Colonic mucosa (tissue), 4 donors: ENCODE measurements at regions not wholly inside any gene's neighbourhood (a gene's known extent, or its start where the extent isn't known, plus 50 kb on each side); places are given as distances from the start of the nearest gene placed in this dataset.

Experiments
- DNase-seq: peaks from one replicate; pipeline ENCODE4 v3.0.0-alpha.2; 2020
- H3K27ac ChIP-seq: fragments of 200-600 bp; one replicate; pipeline ENCODE4 v1.8.0; 2021
- H3K27me3 ChIP-seq: fragments of 200-600 bp; one replicate; pipeline ENCODE4 v1.8.0; 2021
- H3K36me3 ChIP-seq: fragments of 200-600 bp; one replicate; pipeline ENCODE4 v1.8.0; 2021
- H3K4me1 ChIP-seq: fragments of 200-600 bp; one replicate; pipeline ENCODE4 v1.8.0; 2021; ENCODE audit warnings: mild to moderate bottlenecking
- H3K4me3 ChIP-seq: fragments of 200-600 bp; one replicate; pipeline ENCODE4 v1.8.0; 2021
- H3K9ac ChIP-seq, 2 donors: one replicate each; pipeline ENCODE4 v1.7.0; 2013; ENCODE audit warnings: control low read depth in 2 of 2, low read depth in 2 of 2, low read length in 2 of 2
- H3K9me3 ChIP-seq: fragments of 200-600 bp; one replicate; pipeline ENCODE4 v1.8.0; 2021
- intact Hi-C: fragments of 100-400 bp; cut with DNase I; formaldehyde crosslinking; loops from one replicate; pipeline ENCODE4 v1.14.1; 2022
- TF ChIP-seq, protein P1 (sequence below): fragments of 200-600 bp; IDR thresholded peaks from one replicate; pipeline ENCODE4 v1.8.0; 2022; ENCODE audit warnings: antibody characterized with exemption, mild to moderate bottlenecking
- donor health status: healthy.
- donor health status: DM: no; HTN: no; CAD: no.
- donor health status: DM: no; HTN: no; CAD: no.

DNA sequence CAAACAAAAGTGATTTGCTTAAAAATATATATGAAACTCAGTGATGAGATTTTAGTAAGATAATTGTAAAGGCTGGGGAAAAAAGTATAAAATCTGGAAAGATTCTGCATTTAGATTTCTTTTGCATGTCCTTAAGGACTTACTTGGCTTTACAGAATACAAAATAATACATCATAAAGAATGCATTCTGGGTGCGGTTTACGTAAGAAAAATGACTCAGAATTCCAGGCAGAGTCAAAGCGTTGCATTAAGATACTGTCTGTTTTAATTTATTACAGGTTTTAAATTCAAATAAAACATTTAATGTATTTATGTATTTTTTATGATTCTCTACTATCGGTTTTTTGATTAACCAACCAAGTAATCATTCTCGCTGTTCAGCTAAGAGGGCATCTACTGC lies 178.0 kb downstream of the SH3BP4 start:
- Histone ChIP-seq H3K27ac (no peak overlapping the region), H3K36me3 (no peaks in the 10 kb centered on the region), H3K9me3 (no peaks in the 10 kb centered on the region), H3K9ac (no peak overlapping the region), H3K4me3 (no peak overlapping the region), H3K4me1 (no peaks in the 10 kb centered on the region), H3K27me3 (no peaks in the 10 kb centered on the region)
- TF ChIP-seq, protein P1, sequence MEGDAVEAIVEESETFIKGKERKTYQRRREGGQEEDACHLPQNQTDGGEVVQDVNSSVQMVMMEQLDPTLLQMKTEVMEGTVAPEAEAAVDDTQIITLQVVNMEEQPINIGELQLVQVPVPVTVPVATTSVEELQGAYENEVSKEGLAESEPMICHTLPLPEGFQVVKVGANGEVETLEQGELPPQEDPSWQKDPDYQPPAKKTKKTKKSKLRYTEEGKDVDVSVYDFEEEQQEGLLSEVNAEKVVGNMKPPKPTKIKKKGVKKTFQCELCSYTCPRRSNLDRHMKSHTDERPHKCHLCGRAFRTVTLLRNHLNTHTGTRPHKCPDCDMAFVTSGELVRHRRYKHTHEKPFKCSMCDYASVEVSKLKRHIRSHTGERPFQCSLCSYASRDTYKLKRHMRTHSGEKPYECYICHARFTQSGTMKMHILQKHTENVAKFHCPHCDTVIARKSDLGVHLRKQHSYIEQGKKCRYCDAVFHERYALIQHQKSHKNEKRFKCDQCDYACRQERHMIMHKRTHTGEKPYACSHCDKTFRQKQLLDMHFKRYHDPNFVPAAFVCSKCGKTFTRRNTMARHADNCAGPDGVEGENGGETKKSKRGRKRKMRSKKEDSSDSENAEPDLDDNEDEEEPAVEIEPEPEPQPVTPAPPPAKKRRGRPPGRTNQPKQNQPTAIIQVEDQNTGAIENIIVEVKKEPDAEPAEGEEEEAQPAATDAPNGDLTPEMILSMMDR = no peak
- DNase-seq = no peak
- intact Hi-C loops = loop anchor here (10.0 kb wide), 1 partner anchor 365 kb away; the partner anchor contains the start of gene AGAP1

DNA sequence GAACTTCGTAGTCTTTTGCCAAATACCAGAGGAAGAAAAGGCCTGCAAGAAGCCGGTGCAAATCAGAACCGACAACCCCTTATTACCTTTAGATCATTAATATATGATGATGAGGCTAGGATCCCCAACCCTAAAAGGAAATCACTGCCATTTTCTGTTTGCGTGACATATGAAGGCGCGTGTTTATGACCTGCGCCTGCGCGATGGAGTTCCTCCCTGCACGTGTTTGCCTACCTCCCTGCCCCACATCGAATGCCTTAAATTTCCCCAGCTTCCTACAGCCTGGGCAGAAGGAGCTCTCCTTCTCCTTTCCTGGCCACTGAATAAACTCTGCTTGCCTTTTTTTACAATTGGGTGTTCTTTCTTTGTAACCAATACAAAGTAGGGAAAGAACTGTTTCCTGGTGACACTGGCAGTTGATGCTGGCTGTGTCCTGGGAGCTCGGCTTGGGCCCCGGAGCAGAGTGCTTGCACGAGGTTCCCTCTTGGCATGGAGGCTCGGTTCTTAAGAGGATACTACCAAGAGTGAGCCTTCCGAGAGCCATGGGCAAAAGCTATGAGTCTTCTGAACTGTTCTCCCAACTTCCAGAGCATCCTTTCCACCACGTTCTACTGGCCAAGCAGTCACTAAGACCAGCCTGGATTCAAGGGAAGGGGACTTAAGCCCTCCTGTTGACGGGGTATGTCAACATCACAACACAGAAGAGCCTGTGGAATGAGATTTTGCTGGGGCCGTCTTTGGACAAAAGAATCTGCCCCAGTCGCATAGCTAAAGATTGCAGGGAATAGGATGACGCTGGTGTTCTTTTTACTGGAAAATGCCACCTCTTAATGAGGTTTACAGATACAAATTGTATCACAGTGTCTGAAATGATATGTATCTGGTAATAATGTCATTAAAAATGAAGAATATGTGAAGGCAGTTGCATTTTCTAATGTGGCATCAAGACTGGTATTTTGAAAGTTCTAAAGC lies 179.8 kb downstream of the SH3BP4 start:
- TF ChIP-seq, protein P1 = no peak
- Histone ChIP-seq H3K36me3 (no peaks in the 10 kb centered on the region), H3K9me3 (no peaks in the 10 kb centered on the region), H3K27me3 (no peaks in the 10 kb centered on the region), H3K4me3 (no peak overlapping the region), H3K4me1 (no peaks in the 10 kb centered on the region), H3K27ac (no peak overlapping the region), H3K9ac (no peak overlapping the region)
- intact Hi-C loops = loop anchor here (10.0 kb wide), 1 partner anchor 363 kb away; the partner anchor contains the start of gene AGAP1
- DNase-seq = no peak

DNA sequence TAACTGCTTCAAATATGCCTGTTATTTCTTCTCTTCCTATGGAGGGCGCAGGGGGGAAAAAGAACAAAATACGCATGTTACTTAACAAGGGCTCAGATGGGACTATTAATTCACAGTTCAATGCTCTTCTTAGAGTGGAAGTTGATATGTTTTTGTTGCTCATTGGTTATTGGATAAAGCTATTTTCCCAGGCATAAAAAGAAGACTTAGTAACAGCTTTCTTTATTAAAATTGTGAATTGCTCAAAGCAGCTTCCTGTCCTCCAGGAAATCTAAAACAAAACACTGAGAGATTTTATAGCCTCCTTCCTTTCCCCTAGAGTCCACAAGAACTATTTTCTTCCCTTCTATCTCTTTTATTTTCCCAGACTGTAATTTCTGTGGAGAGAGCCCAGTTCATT lies 180.8 kb downstream of the SH3BP4 start:
- H3K36me3 ChIP-seq = no peaks in the 10 kb centered on the region
- no peak overlapping the region for H3K4me3 ChIP-seq
- H3K9me3 ChIP-seq = no peaks in the 10 kb centered on the region
- no peak overlapping the region for H3K27ac ChIP-seq
- H3K4me1 ChIP-seq = no peaks in the 10 kb centered on the region
- intact Hi-C loops = loop anchor here (10.0 kb wide), 1 partner anchor 362 kb away; the partner anchor contains the start of gene AGAP1
- no peak overlapping the region for H3K9ac ChIP-seq
- TF ChIP-seq, protein P1 = no peak
- no peaks in the 10 kb centered on the region for H3K27me3 ChIP-seq
- no peak for DNase-seq

DNA sequence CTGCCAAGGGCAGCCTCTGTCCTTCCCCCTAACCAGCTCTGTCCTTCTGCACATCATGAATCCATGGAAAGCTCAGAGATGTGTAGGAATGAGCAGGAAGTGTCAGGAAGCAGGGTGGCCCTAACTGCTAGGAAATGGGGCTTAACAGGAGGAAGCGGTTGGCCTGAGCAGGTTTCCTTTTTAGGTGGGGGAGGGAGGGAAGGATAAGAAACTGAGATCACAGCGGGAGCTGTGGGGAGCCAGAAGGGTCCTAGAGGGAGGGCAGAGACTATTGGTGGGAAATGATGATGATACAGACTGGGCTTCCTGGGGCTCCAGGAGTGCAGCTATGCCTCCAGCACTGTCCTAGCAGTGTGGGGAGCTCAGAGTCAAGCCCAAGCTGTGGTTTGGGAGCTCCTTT lies 182.0 kb downstream of the SH3BP4 start:
- TF ChIP-seq, protein P1 = no peak
- H3K9ac ChIP-seq = no peak overlapping the region
- no peak overlapping the region for H3K27ac ChIP-seq
- intact Hi-C loops = loop anchor here (10.0 kb wide), 1 partner anchor 361 kb away; the partner anchor contains the start of gene AGAP1
- no peak for DNase-seq
- H3K4me3 ChIP-seq = no peak overlapping the region
- H3K4me1 ChIP-seq = no peaks in the 10 kb centered on the region
- no peaks in the 10 kb centered on the region for H3K27me3 ChIP-seq
- no peaks in the 10 kb centered on the region for H3K36me3 ChIP-seq
- H3K9me3 ChIP-seq = no peaks in the 10 kb centered on the region

DNA sequence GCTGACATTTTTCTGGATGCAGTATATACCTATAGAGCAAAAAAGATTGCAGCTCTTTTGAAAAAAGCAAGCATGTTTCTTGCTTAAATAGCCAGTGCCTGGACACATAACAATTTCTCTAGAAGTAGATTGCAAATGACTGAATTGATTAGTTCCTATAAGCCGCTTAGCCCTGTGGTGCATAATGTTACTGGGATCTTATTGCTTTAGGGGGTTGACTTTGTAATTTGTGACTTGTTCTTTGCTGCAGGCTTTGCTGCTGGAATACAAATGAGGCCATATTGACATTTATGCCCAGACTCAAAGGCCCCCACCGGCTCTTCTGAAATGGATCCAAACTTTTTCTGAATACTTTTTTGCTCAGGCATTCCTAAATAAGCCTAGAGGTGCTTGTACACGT lies 182.6 kb downstream of the SH3BP4 start:
- Histone ChIP-seq H3K9me3 (no peaks in the 10 kb centered on the region), H3K27me3 (no peaks in the 10 kb centered on the region), H3K27ac (no peak overlapping the region), H3K4me1 (no peaks in the 10 kb centered on the region), H3K9ac (no peak overlapping the region), H3K4me3 (no peak overlapping the region), H3K36me3 (no peaks in the 10 kb centered on the region)
- no peak for DNase-seq
- TF ChIP-seq, protein P1 = no peak
- intact Hi-C loops = loop anchor here (10.0 kb wide), 1 partner anchor 360 kb away; the partner anchor contains the start of gene AGAP1
